Fibroblast of skin of scalp (primary cell): ENCODE measurements at regions not wholly inside any gene's neighbourhood (a gene's known extent, or its start where the extent isn't known, plus 50 kb on each side); places are given as distances from the start of the nearest gene placed in this dataset.
"Not testable (repeated sequence)": the region's sequence is repeated elsewhere in the genome, so short reads cannot be mapped to it uniquely, and the experiment has no call there.

Source experiments
- DNase-seq: peaks from one replicate; pipeline ENCODE4 v3.0.0-alpha.2; 2013

DNA sequence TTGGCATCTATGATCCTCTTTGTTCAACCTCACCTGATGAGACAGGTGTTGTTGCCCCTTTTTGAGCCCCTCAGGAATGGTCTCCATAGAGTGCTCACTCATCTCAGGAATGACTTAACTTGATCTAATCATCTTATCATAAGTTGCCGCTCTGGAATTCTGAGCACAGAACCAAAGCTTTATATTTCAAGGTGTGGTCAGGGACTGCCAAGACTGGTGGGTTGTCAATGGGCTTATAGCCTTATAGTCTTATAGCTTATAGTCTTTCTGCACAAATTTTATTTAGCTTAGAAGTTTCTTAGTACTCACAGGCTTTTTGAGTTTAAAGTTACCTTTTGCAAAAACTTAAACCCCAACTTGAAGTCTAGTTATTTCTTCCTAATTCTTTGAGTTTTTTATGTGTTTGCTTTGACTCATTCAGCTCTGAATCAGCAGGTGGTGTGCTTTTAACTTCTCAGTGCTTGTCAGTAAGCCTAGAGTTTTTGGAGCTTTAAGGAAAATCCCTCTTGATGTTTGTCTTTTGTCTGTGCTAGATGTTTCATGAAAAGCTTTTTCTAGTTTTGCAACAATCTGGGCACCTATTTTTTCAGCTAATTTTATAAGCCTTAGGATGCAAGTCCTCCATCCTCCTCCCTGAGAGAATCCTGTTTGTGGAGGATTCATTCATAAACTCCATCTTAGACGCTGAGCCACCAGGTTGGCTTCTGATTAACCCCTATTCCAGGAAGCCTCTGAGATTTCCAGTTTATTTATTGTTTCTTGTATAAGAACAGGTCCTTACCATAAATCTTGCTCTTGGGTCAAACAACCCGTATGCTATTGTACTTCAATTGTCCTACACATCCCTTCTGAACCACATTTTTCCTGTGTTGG is 72.3 kb upstream of the SSTR4 start:
- peak; percentile 20 for DNase-seq

DNA sequence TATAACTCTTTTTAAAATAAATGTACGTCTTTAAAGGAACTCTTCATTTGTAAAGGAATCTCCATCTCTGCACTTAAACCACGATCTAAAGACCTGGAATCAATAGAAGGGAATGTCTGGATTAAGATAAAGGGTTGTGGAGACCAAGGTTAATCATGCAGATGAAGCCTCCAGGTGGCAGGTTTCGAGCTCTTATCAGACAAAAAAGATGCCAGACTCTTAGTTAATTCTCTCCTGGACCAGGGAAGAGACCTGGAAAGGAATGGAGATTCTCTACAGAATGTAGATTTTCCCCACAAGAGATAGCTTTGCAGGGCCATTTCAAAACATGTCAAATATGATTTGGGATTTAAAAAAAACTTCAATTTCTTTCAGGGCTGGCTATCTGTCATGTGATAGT is 71.5 kb upstream of the SSTR4 start:
- no peak for DNase-seq

DNA sequence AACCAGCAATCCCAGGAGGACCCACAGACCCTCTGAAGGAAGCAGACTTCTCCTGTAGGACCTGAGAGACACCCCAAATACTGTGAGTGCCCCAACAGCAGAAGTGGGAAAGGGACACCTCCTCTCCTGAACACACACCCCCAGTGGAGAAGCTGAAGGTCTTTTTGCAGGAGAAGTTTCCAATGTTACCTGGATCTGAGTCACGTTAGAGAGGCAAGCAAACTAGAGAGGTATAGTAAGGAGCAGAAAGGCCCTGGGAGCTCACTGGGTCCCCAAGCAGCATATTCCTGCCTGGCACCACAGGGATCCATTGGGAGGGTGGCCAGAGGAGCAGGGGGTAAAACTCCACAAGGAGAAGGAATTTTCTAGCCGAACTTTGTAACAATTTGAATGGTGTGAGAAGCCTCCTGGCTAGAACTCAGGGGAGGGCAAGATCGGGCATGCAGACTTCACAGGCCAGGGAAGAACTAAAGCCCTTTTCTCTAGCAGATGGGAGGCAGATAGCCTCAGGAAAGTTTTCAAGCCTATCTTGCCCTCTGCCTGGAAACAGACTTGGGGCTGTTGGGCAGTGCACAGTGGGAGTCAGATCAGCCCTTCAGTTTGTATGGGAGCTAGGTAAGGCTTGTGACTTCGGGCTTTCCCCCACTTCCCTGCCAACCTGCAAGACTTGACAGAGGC is 68.2 kb upstream of the SSTR4 start:
- no peak for DNase-seq

DNA sequence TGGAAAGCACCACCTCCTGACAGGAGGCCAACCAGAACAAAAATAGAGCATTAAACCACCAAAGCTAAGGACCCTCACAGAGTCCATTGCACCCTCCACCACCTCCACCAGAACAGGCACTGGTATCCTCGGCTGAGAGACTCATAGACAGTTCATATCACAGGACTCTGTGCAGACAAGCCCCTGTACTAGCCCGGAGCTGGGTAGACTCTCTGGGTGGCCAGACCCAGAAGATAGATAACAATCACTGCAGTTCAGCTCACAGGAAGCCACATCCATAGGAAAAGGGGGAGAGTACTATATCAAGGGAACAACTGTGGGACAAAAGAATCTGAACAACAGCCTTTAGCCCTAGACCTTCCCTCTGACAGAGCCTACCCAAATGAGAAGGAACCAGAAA is 67.4 kb upstream of the SSTR4 start:
- DNase-seq, result not testable (repeated sequence)

DNA sequence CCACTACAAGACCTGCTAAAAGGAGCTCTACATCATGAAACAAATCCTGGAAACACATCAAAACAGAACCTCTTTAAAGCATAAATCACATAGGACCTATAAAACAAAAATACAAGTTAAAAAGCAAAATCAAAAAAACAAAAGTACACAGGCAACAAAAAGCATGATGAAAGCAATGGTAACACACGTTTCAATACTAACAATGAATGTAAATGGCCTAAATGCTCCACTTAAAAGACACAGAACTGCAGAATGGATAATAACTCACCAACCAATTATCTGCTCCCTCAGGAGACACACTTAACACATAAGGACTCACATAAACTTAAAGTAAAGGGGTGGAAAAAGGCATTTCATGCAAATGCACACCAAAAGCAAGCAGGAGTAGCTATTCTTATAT is 66.1 kb upstream of the SSTR4 start:
- DNase-seq, result not testable (repeated sequence)

DNA sequence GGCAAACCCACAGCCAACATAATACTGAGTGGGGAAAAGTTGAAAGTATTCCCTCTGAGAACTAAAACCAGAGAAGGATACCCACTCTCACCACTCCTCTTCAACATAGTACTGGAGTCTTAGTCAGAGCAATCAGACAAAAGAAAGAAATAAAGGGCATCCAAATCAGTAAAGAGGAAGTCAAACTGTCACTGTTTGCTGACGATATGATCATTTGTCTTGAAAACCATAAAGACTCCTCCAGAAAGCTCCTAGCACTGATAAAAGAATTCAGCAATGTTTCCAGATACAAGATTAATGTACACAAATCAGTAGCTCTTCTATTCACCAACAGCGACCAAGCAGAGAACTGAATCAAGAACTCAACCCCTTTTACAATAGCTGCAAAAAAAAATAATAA is 64.0 kb upstream of the SSTR4 start:
- DNase-seq, result not testable (repeated sequence)

DNA sequence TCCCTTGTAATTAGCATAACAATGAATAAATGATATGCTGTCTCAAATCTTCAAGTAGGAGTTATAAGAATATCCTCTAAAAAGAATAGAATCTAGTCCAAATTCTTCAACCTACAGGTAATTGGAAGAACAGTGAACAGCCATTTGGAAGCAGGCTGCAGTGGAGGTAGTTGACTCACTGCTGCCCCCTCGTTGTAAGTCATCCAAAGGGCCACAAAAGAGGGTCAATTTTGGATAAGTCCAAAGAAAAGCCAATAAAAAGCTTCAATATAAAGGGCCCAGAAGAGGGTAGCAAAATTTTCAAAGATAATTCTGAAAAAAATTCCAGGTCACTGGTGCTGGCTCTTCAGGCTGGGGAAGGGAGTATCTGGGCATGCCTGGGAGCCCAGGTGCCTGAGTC is 60.8 kb upstream of the SSTR4 start:
- DNase-seq, result no peak

DNA sequence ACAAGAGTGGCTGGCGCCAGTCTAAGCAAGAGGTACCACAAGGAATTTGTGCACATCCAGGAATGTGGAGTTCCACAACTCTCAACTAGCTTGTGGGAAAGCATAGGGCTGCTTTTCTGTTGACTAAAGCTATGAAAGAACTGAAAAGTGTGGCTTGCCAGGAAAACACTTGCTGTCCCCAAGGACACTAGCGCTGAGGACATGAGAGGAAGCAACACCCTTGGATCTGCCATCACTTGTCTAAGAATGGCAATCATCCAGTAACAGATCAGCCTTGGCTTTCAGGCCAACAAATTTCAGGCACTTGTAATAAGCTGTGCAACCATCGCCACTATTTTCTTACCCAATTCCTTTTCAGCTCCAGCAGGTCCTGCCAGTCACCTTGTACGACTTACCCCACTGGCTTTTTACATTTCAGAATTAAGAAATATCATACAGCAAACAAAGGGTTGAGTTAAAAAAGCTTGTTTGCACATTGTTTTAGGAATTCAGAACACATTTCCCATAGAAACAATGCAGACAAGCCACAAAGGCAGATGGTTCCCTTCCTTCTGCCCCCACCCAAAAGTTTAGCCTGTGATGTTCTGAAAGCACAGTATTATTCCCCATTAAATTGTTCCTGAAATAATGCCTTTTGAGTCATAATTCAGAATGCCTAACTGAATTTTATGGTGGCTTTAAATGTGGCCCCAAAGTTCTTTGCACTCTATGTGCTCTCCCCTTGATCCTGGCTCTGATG is 57.9 kb upstream of the SSTR4 start:
- peak; percentile 66 for DNase-seq

DNA sequence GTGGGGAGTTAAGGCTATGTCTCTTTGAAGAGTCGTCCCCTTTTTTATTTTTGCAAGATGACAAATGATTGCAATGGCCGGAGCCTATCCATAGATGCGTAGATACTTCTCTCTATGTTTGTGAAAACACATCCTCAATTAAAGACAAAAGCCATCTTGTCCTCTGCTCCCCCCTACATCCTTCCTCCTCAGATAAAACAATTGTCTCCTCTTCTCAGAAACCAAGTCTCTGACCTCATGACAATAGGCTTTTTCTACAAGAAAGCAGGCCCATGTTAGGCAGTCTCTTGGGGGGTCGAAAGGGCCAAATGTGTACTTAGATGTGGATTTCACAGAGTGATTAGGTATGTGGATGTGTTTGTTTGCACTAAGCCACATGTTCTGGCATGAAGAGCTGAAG is 51.1 kb upstream of the SSTR4 start:
- DNase-seq, result no peak

DNA sequence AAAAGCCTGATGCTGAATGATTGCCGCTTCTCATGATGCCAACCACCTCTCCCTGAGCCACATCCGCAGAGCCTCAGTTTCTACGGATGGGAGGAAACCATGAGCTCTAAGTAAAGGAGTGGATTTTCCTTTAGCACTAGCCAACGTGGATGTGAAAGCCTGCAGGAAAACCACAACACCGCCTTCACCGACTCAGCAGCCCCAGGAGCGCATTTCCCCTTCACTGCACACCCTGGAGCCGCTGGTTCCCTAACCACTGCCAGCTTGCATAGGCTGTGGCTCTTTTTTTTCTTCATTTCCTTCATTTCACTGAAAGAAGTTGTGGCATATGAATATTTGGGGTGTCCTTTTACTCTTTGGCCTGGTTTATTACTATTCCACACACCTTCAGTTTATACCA is 50.5 kb upstream of the SSTR4 start:
- DNase-seq, result peak; percentile 31

DNA sequence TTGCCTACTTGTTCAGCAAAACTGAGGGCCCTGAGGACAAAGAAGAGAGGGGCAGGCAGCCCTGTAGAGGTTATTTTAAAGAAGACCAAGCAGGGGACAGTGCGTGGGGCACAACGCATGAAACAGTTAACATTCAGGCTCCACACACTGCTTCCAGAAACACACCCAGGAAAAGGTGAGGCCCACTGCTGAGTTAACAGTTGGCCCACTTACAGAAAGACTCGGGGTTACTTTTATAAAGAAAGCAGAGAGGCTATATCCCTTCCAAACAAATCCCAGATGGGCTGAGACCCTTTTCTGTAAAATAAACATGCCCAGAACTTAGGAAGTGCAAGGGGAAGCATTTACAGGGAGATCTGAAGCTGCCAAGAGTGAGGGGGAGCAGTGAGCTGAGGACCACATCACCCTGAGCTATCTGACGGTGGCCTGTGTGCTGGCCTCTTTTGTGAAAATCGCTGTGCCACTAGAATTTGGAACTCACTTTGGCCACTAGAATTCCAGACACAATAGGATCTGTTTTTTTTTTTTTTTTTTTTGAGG is 49.8 kb upstream of the SSTR4 start:
- DNase-seq, result no peak
